CD4-positive, alpha-beta memory T cell (primary cell): ENCODE measurements at regions not wholly inside any gene's neighbourhood (a gene's known extent, or its start where the extent isn't known, plus 50 kb on each side); places are given as distances from the start of the nearest gene placed in this dataset.

Source experiments
- CTCF ChIA-PET: fragments of 350-600 bp; sonication (Branson Sonifier 250); formaldehyde crosslinking; loops from one replicate; lab custom pipeline; 2021; ENCODE audit warnings: inconsistent platforms; ENCODE audit not compliant: partially characterized antibody; lab: Charles Lee
- POLR2A ChIA-PET: fragments of 350-600 bp; sonication (Branson Sonifier 250); formaldehyde crosslinking; loops from one replicate; lab custom pipeline; 2021; ENCODE audit not compliant: partially characterized antibody; lab: Charles Lee
- DNase-seq, 5 donors: peaks; one replicate each; pipeline versions ENCODE4 v3.0.0 to v3.0.0-alpha.2; 2020 to 2022; ENCODE audit warnings: mixed read lengths in 1 of 5
- H3K27ac ChIP-seq: one replicate; pipeline ENCODE4 v1.7.0; 2013; ENCODE audit warnings: low read depth, low read length
- H3K27me3 ChIP-seq: 2 replicates; pipeline ENCODE4 v1.7.0; 2013; ENCODE audit warnings: mild to moderate bottlenecking, low read length, moderate library complexity; ENCODE audit not compliant: insufficient read depth
- H3K36me3 ChIP-seq: 2 replicates; pipeline ENCODE4 v1.7.0; 2013; ENCODE audit warnings: mild to moderate bottlenecking, low read length, moderate library complexity; ENCODE audit not compliant: insufficient read depth
- H3K4me1 ChIP-seq: 2 replicates; pipeline ENCODE4 v1.7.0; 2013; ENCODE audit warnings: mild to moderate bottlenecking, low read length, moderate library complexity; ENCODE audit not compliant: insufficient read depth
- H3K4me3 ChIP-seq, 2 donors: one replicate each; pipeline ENCODE4 v1.7.0; 2013; ENCODE audit warnings: low read length in 2 of 2, mild to moderate bottlenecking in 1 of 2
- H3K9me3 ChIP-seq, 2 donors: one replicate each; pipeline ENCODE4 v1.7.0; 2013; ENCODE audit warnings: low read length in 2 of 2, control low read depth in 1 of 2; ENCODE audit not compliant: control insufficient read depth in 1 of 2
- H3K27ac Mint-ChIP-seq, 7 donors: one replicate each; pipeline ENCODE4 v1.8.0; 2020 to 2021; ENCODE audit warnings: mixed read lengths in 7 of 7, mild to moderate bottlenecking in 6 of 7, inconsistent platforms in 3 of 7, moderate library complexity in 3 of 7
- H3K27me3 Mint-ChIP-seq, 2 donors: one replicate each; pipeline ENCODE4 v1.8.0; 2020 to 2021; ENCODE audit warnings: mixed read lengths in 2 of 2
- H3K36me3 Mint-ChIP-seq, 2 donors: one replicate each; pipeline ENCODE4 v1.8.0; 2020 to 2021; ENCODE audit warnings: mixed read lengths in 2 of 2, inconsistent platforms in 1 of 2, mild to moderate bottlenecking in 1 of 2
- H3K4me1 Mint-ChIP-seq, 4 donors: one replicate each; pipeline ENCODE4 v1.8.0; 2020 to 2021; ENCODE audit warnings: mixed read lengths in 4 of 4, mild to moderate bottlenecking in 1 of 4
- H3K4me3 Mint-ChIP-seq, 8 donors: one replicate each; pipeline ENCODE4 v1.8.0; 2020 to 2021; ENCODE audit warnings: mixed read lengths in 8 of 8, mild to moderate bottlenecking in 7 of 8, moderate library complexity in 6 of 8, inconsistent platforms in 3 of 8
- H3K9me3 Mint-ChIP-seq, 8 donors: one replicate each; pipeline ENCODE4 v1.8.0; 2020 to 2021; ENCODE audit warnings: mixed read lengths in 8 of 8, mild to moderate bottlenecking in 5 of 8, inconsistent platforms in 3 of 8, moderate library complexity in 1 of 8
- intact Hi-C: fragments of 100-400 bp; cut with micrococcal nuclease; formaldehyde crosslinking; loops from one replicate; pipeline ENCODE4 v1.15.1; 2023

- H3K9me3 ChIP-seq = no peaks in the 10 kb centered on the region
- intact Hi-C loops = no loop called here
- ChIA-PET CTCF (no interaction called here), POLR2A (no interaction called here)
- no peaks in the 10 kb centered on the region for H3K36me3 Mint-ChIP-seq
- no peaks in the 10 kb centered on the region for H3K4me1 ChIP-seq
- no peak overlapping the region for H3K4me3 ChIP-seq
- H3K4me1 Mint-ChIP-seq = no peaks in the 10 kb centered on the region
- H3K27me3 ChIP-seq = no peaks in the 10 kb centered on the region
- H3K27ac Mint-ChIP-seq = no peak overlapping the region
- H3K4me3 Mint-ChIP-seq = no peak overlapping the region
- no peak overlapping the region for H3K27ac ChIP-seq
- H3K36me3 ChIP-seq = no peaks in the 10 kb centered on the region
- peaks cover 0 to 7% (median 2%) of the 10 kb centered on the region in 8 donors for H3K9me3 Mint-ChIP-seq
- no peak for DNase-seq
- H3K27me3 Mint-ChIP-seq = peaks cover 5 to 9% of the 10 kb centered on the region in 2 donors
These were observed 411.9 kb upstream of the TNP1 start for GRCh38 chr2:217271813-217272212.

GRCh38 chr2:217270485-217271121, 410.7 kb upstream of the TNP1 start:
- intact Hi-C loops = no loop called here
- H3K36me3 Mint-ChIP-seq = no peaks in the 10 kb centered on the region
- no peaks in the 10 kb centered on the region for H3K4me1 Mint-ChIP-seq
- no peaks in the 10 kb centered on the region for H3K27me3 ChIP-seq
- H3K9me3 Mint-ChIP-seq = peaks cover 0 to 9% (median 5%) of the 10 kb centered on the region in 8 donors
- no peaks in the 10 kb centered on the region for H3K36me3 ChIP-seq
- peaks cover 6 to 9% of the 10 kb centered on the region in 2 donors for H3K27me3 Mint-ChIP-seq
- ChIA-PET POLR2A (no interaction called here), CTCF (no interaction called here)
- no peak overlapping the region for H3K27ac ChIP-seq
- no peak overlapping the region for H3K4me3 ChIP-seq
- H3K4me1 ChIP-seq = no peaks in the 10 kb centered on the region
- H3K9me3 ChIP-seq = no peaks in the 10 kb centered on the region
- no peak for DNase-seq
- H3K4me3 Mint-ChIP-seq = no peak overlapping the region
- H3K27ac Mint-ChIP-seq = no peak overlapping the region

DNA sequence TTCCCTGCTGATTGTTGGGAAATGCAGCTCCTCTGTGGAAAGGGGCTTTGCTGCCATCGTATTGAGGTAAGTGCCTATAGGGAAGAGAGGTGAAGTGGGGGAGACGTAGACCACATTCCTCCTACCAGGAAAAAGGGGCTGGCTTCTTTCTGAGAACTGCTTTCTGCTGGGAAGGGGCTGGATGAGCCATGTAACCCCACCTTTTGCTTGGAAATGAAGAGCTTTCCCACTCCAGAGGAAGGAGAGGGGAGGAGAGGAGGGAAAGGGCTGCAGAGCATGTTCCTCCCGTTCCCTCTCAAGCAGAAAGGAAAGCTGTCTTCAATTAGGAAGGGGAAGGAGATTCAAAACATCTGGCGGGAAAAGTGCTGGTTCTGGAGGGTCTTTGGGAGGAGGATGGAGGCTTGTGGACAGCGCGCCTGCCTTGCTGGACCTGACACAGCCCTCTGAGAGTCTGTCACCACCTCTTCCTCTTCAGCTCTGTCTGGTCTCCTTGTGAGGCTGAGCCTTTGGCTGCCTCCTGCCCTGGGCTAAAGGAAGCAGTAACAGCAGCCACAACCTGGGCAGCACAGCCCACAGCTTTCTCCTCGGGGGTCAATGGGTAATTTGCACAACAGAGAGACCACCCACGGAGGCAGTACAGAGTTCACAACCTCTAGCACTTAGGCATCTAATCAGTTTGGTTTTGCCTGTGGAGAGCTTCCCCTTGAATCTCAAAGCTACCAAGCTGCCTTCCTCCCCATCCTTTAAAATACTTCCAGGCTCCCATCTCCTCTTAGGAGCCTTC, 410.0 kb upstream of the TNP1 start:
- Histone ChIP-seq H3K4me1 (no peaks in the 10 kb centered on the region), H3K4me3 (no peak overlapping the region), H3K27me3 (no peaks in the 10 kb centered on the region), H3K27ac (no peak overlapping the region), H3K36me3 (no peaks in the 10 kb centered on the region), H3K9me3 (no peaks in the 10 kb centered on the region)
- DNase-seq = no peak
- Mint-ChIP-seq H3K36me3 (no peaks in the 10 kb centered on the region), H3K4me1 (no peaks in the 10 kb centered on the region), H3K4me3 (no peak overlapping the region), H3K27ac (no peak overlapping the region), H3K9me3 (peaks cover 0 to 9% (median 5%) of the 10 kb centered on the region in 8 donors), H3K27me3 (peaks cover 6 to 9% of the 10 kb centered on the region in 2 donors)
- POLR2A ChIA-PET = no interaction called here
- CTCF ChIA-PET = no interaction called here
- intact Hi-C loops = no loop called here

- Mint-ChIP-seq H3K4me3 (no peak overlapping the region), H3K36me3 (no peaks in the 10 kb centered on the region), H3K9me3 (peaks cover 0 to 9% (median 5%) of the 10 kb centered on the region in 8 donors), H3K27ac (no peak overlapping the region), H3K27me3 (peaks cover 6 to 9% of the 10 kb centered on the region in 2 donors), H3K4me1 (no peaks in the 10 kb centered on the region)
- no peak overlapping the region for H3K27ac ChIP-seq
- H3K4me3 ChIP-seq = no peak overlapping the region
- ChIA-PET CTCF (no interaction called here), POLR2A (no interaction called here)
- no peaks in the 10 kb centered on the region for H3K27me3 ChIP-seq
- no peaks in the 10 kb centered on the region for H3K4me1 ChIP-seq
- H3K9me3 ChIP-seq = no peaks in the 10 kb centered on the region
- DNase-seq = no peak
- intact Hi-C loops = no loop called here
- no peaks in the 10 kb centered on the region for H3K36me3 ChIP-seq
These were observed 409.1 kb upstream of the TNP1 start for GRCh38 chr2:217268978-217269377.

DNA sequence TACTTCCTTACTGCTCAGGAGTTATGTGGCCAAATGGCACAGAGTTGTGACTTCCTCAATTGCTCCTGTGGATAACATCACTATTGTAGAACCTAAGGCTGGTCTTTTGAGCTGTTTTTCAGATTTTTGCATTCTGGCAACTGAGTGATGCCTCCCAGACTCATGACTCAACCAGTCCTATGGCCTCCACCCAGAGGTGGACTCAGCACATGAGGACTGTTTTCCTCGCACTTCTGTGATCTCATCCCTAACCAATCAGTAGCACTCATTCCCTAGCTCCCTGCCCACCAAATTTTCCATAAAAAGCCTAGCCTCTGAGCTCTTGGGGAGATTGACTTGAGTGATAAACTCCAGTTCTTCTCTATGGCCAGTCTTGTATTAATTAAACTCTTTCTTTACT, 407.9 kb upstream of the TNP1 start:
- Histone ChIP-seq H3K27me3 (no peaks in the 10 kb centered on the region), H3K4me1 (no peaks in the 10 kb centered on the region), H3K27ac (no peak overlapping the region), H3K4me3 (no peak overlapping the region), H3K9me3 (no peaks in the 10 kb centered on the region), H3K36me3 (no peaks in the 10 kb centered on the region)
- Mint-ChIP-seq H3K4me1 (no peaks in the 10 kb centered on the region), H3K27me3 (peaks cover 4 to 7% of the 10 kb centered on the region in 2 donors), H3K4me3 (no peak overlapping the region), H3K27ac (no peak overlapping the region), H3K9me3 (peaks cover 0 to 9% (median 5%) of the 10 kb centered on the region in 8 donors), H3K36me3 (no peaks in the 10 kb centered on the region)
- no peak for DNase-seq
- ChIA-PET CTCF (no interaction called here), POLR2A (no interaction called here)
- intact Hi-C loops = no loop called here

GRCh38 chr2:217263756-217264155, 403.9 kb upstream of the TNP1 start:
- DNase-seq = no peak
- Histone ChIP-seq H3K4me3 (no peak overlapping the region), H3K27ac (no peak overlapping the region), H3K27me3 (no peaks in the 10 kb centered on the region), H3K4me1 (no peaks in the 10 kb centered on the region), H3K36me3 (no peaks in the 10 kb centered on the region), H3K9me3 (no peaks in the 10 kb centered on the region)
- no peaks in the 10 kb centered on the region for H3K36me3 Mint-ChIP-seq
- H3K27me3 Mint-ChIP-seq = peaks cover 5% of the 10 kb centered on the region in 2 donors
- peaks cover 0 to 9% (median 3%) of the 10 kb centered on the region in 8 donors for H3K9me3 Mint-ChIP-seq
- no peak overlapping the region for H3K4me3 Mint-ChIP-seq
- POLR2A ChIA-PET = no interaction called here
- H3K27ac Mint-ChIP-seq = no peak overlapping the region
- CTCF ChIA-PET = no interaction called here
- intact Hi-C loops = no loop called here
- no peaks in the 10 kb centered on the region for H3K4me1 Mint-ChIP-seq

DNA sequence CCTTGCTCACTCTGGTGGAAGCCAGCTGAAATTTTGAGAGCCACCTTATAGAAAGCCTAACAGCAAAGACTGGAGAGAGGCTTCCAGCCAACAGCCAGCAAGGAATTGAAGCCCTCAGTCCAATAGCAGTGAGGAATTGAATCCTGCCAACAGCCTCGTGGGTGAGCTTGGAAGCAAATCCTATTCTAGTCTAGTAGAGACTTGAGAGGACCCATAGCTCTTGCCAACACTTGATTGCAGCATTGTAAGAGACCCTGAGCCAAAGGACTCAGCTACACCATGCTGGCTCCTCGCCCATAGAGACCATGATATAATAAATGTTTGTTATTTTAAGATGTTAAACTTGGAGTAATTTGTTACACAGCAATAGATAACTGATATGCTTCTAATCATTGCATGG, 403.0 kb upstream of the TNP1 start:
- ChIA-PET CTCF (no interaction called here), POLR2A (no interaction called here)
- peaks cover 5% of the 10 kb centered on the region in 2 donors for H3K27me3 Mint-ChIP-seq
- H3K4me1 ChIP-seq = no peaks in the 10 kb centered on the region
- no peaks in the 10 kb centered on the region for H3K36me3 ChIP-seq
- intact Hi-C loops = no loop called here
- H3K27ac ChIP-seq = no peak overlapping the region
- H3K4me1 Mint-ChIP-seq = no peaks in the 10 kb centered on the region
- H3K27ac Mint-ChIP-seq = no peak overlapping the region
- no peak for DNase-seq
- no peak overlapping the region for H3K4me3 ChIP-seq
- H3K4me3 Mint-ChIP-seq = no peak overlapping the region
- H3K27me3 ChIP-seq = no peaks in the 10 kb centered on the region
- peaks cover 0 to 10% (median 5%) of the 10 kb centered on the region in 8 donors for H3K9me3 Mint-ChIP-seq
- H3K9me3 ChIP-seq = no peaks in the 10 kb centered on the region
- H3K36me3 Mint-ChIP-seq = no peaks in the 10 kb centered on the region
